SK-MEL-5 (cell line): ENCODE measurements at regions not wholly inside any gene's neighbourhood (a gene's known extent, or its start where the extent isn't known, plus 50 kb on each side); places are given as distances from the start of the nearest gene placed in this dataset.

ENCODE experiments used
- DNase-seq: peaks from one replicate; pipeline ENCODE4 v3.0.0-alpha.2; 2016; ENCODE audit warnings: low read depth, low spot score
- in situ Hi-C: cut with HindIII; loops from 2 replicates; pipeline ENCODE4 v1.10.0; 2016; ENCODE audit warnings: low sequenced_read_pairs, high pct_unique_total_duplicates, low pct_unique_long_range_greater_than_20kb

GRCh38 chr4:17316566-17316965 lies 195.3 kb downstream of the QDPR start:
- no peak for DNase-seq
- in situ Hi-C loops = no loop called here

- no peak for DNase-seq
- in situ Hi-C loops = no loop called here
Measured at GRCh38 chr4:17315459-17315858, 196.4 kb downstream of the QDPR start.

DNA sequence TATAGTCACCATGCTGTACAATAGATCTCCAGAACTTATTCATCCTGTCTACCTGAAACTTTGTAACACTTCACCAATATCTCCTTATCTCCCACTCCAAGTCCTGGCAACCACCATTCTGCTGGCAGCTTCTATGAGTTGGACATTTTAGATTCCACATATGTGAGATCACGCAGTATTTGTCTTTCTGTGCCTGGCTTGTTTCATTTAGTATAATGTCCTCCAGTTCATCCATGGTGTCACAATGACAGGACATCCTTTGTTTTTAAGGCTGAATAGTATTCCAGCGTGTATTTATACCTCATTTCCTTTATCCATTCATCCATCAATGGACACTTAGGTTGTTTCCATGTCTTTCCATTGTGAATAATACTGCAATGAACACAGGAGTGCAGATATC lies 198.7 kb downstream of the QDPR start:
- in situ Hi-C loops = no loop called here
- DNase-seq = no peak

- in situ Hi-C loops = no loop called here
Measured at GRCh38 chr4:17310269-17310652, 201.6 kb downstream of the QDPR start.

GRCh38 chr4:17309567-17310268 lies 202.2 kb downstream of the QDPR start:
- in situ Hi-C loops = no loop called here
- DNase-seq = no peak

More at GRCh38 chr4:17310269-17310652, 201.6 kb downstream of the QDPR start:
- DNase-seq = no peak

- in situ Hi-C loops = no loop called here
Measured at GRCh38 chr4:17301869-17302268, 210.0 kb downstream of the QDPR start.

GRCh38 chr4:17301266-17301665 lies 210.6 kb downstream of the QDPR start:
- in situ Hi-C loops = no loop called here

More at GRCh38 chr4:17301869-17302268, 210.0 kb downstream of the QDPR start:
- DNase-seq = no peak

GRCh38 chr4:17296921-17297890 lies 214.7 kb downstream of the QDPR start:
- in situ Hi-C loops = no loop called here

More at GRCh38 chr4:17301266-17301665, 210.6 kb downstream of the QDPR start:
- no peak for DNase-seq

GRCh38 chr4:17293901-17294300 lies 218.0 kb downstream of the QDPR start:
- in situ Hi-C loops = no loop called here
- DNase-seq = no peak

More at GRCh38 chr4:17296921-17297890, 214.7 kb downstream of the QDPR start:
- DNase-seq = no peak

DNA sequence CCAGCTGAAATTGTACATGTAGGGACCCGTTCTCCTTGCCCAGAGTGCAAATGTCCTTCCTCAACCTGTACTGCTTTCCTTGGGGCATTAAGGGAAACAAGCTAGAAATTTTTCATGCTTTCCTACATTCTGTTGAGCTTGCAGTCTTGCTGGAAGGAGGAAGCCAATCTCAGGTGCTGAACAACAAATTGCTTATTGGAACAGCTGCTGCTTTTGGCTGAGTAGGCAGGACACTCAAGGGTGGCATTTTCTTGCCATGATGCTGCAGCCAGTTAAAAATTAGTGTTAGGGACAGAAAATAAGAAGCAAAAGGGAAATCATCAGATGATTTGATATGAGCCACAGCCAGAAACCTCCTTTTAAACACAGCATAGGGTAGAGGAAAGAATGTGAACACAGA lies 223.7 kb downstream of the QDPR start:
- in situ Hi-C loops = no loop called here
- DNase-seq = no peak

DNA sequence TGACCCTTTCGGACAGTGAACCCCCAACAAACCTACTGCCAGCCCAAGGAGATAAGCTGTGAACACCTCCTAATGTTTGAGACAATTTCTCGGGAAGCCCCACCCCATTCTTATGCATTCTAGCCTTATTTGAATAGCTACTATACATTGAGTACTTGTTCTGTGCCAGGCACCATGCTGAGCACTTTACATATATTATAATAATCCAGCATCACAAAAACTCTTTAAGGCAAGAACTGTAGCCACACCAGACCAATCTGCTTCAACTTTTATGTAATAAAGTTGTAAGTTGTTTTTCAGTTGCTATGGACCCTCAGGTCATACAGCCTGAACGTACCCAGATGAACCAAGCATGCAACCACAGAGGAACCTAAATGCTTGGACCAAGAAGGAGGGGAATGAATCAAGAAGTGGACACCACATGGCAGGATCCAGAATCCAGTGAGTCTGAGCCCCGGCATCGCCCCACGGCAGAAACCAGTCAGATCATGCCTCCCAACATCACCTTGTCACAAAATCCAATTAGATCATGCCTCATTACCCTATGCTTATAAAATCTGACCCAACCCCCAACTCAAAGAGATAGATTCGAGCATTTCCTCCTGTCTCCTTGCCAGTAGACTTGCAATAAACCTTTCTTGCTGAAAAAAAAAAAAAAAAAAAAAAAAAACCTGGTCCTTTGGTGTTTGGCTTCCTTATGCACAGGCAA lies 225.0 kb downstream of the QDPR start:
- in situ Hi-C loops = no loop called here
- no peak for DNase-seq

GRCh38 chr4:17285747-17286146 lies 226.1 kb downstream of the QDPR start:
- peak; percentile 24 for DNase-seq
- in situ Hi-C loops = no loop called here

DNA sequence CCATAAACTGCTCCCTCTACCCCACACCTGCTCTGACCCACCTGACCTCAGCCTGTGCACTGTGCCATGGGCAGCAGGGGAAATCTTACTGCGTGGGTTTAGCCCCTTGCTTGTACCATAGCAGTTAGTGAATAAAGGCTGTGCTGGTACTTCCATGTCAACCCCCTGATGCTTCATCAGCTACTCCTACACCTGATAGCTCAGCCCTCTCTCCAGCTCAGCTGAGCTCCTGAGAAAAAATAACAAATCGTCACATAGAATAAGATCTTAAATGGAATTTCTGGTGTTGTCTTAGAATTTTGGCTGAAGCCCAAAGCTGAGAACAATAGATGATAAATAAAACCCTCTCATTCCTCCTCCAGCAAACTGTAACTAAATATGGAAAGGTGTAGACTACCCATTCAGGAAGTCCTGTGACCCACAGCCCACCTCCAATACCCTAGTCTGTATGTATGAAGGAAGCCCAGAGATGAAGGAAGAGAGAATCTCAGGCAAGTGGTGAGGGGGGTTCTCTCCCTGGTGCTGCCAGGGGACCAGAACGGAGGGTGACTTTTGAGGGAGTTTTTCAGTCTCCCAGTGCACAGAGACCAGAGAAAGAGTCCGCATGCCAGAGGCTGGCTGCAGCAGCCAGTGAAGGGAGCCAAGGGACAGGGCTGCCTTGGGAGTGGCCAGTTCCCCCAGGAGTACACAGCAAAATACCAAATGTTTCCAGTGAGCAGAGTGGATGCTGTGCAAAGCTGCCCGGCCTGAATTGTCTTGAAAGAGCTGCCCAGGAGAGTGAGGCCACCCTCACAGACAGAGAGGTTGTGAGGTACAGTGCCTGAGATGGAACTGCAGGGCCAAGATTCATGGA lies 227.3 kb downstream of the QDPR start:
- in situ Hi-C loops = no loop called here
- no peak for DNase-seq

GRCh38 chr4:17283832-17284231 lies 228.1 kb downstream of the QDPR start:
- in situ Hi-C loops = no loop called here

GRCh38 chr4:17283251-17283650 lies 228.6 kb downstream of the QDPR start:
- in situ Hi-C loops = no loop called here
- no peak for DNase-seq

More at GRCh38 chr4:17283832-17284231, 228.1 kb downstream of the QDPR start:
- no peak for DNase-seq

DNA sequence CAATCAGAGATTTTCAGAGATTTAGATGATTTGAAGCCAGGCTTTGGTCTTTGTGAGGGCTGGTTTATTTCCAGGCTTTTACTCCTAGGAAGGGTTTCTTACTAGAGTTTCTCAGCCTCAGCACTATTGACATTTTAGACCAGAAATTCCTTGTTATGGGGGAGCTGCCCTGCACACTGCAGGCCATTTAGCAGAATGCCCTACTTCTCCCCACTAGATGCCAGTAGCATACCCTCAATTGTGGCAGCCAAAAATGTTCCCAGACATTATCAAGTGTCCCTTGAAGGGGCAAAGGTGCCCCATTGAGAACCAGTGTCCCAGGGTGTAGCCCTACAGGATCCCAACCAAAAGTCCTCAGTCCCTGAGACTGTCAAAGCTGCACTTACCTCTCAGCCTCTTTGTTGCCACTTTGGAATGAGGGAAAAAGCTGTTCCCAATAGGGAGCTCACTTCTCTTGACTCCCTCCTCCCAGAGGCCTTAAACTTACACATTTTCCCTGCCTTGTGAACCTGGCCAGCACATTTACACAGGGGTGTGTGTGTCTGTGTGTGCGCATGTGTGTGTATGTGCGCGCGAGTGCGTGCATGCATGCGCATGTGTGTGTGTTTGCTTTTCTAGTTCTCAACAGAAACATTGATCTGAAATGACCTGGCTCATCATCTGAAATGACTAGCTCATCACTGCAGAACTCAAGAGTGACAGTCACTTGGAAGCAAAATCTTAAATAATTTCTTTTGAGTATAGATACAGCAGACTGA lies 231.4 kb downstream of the QDPR start:
- in situ Hi-C loops = no loop called here
- no peak for DNase-seq

GRCh38 chr4:17276776-17277175 lies 235.1 kb downstream of the QDPR start:
- DNase-seq = no peak
- in situ Hi-C loops = no loop called here
